ENCODE measurements at regions not wholly inside any gene's neighbourhood (a gene's known extent, or its start where the extent isn't known, plus 50 kb on each side); places are given as distances from the start of the nearest gene placed in this dataset.

DNA sequence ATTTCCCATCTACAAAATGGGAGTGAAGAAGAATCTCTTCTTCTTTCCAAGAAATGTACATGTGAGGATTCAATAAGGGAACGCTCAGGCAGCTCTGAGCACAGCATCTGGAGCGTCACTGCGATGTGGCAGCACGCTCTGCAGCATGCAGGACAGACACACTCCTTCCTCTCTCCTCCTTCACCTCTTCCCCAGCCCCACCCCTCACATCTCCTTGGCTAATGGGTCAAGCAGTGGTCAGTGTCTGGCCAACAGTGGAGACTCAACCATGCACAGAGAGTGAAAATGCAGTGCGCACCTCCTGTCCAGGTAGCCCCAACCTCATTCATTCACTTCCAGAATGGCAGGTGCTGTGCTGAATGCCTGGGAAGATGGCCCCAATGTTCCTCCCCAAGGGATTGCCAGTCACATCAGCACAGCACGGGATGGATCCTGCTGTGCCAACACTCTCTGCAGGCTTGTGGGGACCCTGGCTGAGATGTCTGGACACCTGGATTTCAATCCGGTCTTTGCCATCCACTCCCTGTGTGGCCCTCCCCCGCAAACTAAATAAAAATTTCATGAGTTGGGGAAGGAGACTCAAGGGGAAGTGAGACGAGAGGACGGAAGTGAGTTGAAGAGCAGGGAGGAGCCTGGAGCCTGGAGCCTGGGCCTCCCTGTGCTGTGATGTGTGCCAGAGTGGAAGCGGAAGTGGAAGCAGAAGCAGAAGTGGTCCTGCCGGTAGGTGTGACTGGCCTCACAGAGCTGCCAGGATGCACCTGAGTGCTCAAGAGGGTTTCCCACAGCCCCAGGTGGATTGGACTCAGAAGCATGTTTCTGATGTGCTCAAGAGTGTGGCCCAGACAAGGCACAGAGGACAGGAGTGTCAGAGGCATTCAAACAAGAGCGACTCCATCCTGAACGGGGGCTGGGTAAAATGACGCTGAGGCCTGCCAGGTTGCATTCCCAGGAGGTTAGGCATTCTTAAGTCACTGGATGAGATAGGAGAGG lies 163.9 kb downstream of the SMAD6 start:
- no peak for TF ChIP-seq GATA3 (IDR thresholded peaks at IDR 0.05; ENCODE audit: low read depth, low read length)
- TF ChIP-seq GATA2 (IDR thresholded peaks at IDR 0.05; ENCODE audit: low read depth, low read length) = no peak

DNA sequence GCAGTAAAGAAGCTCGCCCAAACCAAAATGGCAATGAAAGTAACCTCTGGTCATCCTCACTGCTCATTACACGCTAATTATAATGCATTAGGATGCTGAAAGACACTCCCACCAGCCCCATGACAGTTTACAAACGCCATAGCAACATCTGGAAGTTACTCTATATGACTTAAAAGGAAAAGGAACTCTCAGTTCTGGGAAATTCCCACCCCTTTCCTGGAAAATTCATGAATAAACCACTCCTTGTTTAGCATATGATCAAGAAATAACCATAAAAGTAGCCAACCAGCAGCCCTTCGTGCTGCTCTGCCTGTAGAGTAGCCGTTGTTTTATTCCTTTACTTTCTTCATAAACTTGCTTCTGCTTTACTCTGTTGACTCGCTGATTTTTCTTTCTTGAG lies 164.6 kb downstream of the SMAD6 start:
- TF ChIP-seq GATA2 (IDR thresholded peaks at IDR 0.05; ENCODE audit: low read depth, low read length) (no peak), GATA3 (IDR thresholded peaks at IDR 0.05; ENCODE audit: low read depth, low read length) (no peak)

DNA sequence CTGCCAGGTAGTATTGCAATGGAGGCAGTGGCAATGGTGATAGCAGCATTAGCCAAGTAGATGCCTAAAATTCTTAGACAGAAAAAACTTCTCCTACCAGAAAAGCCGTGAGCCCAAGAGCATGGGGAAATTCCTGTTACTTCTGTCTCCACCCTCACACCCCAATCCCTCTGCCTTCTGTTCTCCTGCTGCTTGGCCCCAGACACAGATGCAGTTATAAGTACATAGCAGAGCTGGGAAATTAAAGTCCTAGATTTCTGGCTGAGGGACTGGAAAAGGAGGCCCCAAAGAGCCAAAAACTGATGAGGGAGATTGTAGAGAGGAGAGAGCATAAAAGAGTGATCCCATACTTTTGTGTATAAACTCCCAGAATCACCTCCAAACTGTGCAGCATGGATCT lies 166.9 kb downstream of the SMAD6 start:
- no peak for TF ChIP-seq GATA2 (IDR thresholded peaks at IDR 0.05; ENCODE audit: low read depth, low read length)
- TF ChIP-seq GATA3 (IDR thresholded peaks at IDR 0.05; ENCODE audit: low read depth, low read length) = no peak

DNA sequence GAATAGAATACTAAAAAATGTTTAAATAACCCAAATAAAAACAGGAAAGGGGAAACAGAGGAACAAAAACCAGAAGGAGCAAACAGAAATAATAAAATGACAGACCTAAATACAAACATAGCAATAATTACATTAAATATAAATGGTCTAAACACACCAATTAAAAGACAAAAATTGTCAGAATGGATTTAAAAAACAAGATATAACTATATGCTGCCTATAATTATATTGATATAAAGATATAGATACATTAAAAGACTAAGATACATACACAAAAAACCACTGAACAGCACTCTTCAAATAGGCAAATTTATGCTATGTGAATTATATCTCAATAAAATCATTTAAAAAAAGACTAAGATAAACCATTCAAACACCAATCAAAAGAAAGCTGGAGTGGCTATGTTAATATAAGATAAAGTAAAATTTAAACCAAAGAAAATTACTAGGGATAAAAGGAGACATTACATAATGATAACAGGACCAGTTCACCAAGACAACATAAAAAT lies 168.9 kb downstream of the SMAD6 start:
- TF ChIP-seq GATA3 (IDR thresholded peaks at IDR 0.05; ENCODE audit: low read depth, low read length) = no peak
- no peak for TF ChIP-seq GATA2 (IDR thresholded peaks at IDR 0.05; ENCODE audit: low read depth, low read length)

DNA sequence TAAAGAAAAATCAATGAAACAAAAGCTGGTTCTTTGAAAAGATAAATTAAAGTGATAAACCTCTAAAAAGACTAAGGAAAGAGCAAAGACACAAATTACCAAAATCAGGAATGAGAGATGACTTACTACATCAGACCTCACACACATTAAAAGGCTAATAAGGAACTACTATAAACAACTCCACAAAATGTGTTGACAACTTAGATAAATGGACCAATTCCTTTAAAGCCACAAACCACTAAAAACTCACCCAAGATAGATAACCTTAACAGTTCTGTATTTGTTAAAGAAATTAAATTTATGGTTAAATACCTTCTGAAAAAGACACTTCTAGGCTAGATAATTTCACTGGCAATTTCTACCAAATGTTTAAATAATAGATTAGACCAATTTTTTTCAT lies 170.4 kb downstream of the SMAD6 start:
- TF ChIP-seq GATA2 (IDR thresholded peaks at IDR 0.05; ENCODE audit: low read depth, low read length) = no peak
- no peak for TF ChIP-seq GATA3 (IDR thresholded peaks at IDR 0.05; ENCODE audit: low read depth, low read length)

DNA sequence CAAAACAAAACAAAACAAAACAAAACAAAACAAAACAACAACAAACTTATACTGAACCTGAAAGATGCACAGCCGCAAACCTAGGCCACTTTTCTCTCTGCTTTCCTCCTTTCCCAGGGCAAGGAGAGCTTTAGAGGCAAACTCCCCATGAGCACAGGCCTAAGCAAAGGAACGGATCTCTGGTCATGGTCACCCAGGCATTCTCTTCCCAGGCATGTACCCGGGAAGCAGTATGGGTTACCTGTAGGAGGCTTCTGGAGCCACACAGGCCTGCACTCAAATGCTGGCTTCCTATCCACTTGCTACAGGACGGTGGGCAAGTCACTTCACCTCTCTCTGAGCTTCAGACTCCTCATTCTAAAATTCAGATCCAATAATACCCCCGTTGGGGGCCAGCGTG lies 171.8 kb downstream of the SMAD6 start:
- TF ChIP-seq GATA3 (IDR thresholded peaks at IDR 0.05; ENCODE audit: low read depth, low read length) (no peak), GATA2 (IDR thresholded peaks at IDR 0.05; ENCODE audit: low read depth, low read length) (no peak)

DNA sequence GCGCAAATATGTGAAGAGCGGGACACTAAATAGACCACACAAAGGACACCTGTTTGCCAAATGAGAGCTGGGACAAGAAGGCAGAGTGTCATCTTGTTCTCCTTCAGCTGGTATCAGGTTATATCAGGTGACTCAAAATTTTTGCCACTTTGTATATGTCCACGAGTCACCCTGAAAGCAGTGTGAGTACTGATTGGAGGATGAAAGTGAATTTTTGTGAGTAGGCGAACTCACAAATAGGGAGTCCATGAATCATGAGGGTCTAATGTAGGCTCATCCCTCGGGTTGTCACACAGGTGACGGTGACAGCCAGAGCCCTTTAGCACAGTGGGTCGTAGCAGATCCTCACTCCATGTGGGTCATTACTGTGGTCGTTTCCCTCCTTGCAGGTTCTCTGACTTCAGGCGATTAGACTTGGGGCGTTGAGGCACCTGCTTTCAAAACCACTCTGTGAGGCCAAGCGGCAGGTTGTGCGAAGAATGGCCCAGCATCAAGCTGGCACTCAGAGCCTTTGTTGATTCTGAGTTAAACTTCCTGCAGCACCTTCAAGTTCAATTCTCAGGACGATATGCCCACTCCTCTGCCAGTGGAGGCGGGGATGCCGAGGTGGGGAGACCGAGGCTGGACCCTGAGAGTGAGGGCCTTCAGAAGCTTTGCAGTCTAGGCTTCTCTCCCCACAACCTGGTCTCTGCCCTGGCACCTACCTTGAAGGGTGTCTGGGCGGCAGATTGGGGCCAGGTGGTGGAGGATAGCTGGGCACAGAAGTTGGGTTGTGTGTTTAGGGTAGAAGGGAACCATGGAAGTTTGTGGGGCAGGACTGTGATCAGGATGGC lies 173.8 kb downstream of the SMAD6 start:
- TF ChIP-seq GATA2 (IDR thresholded peaks at IDR 0.05; ENCODE audit: low read depth, low read length) = no peak
- no peak for TF ChIP-seq GATA3 (IDR thresholded peaks at IDR 0.05; ENCODE audit: low read depth, low read length)

DNA sequence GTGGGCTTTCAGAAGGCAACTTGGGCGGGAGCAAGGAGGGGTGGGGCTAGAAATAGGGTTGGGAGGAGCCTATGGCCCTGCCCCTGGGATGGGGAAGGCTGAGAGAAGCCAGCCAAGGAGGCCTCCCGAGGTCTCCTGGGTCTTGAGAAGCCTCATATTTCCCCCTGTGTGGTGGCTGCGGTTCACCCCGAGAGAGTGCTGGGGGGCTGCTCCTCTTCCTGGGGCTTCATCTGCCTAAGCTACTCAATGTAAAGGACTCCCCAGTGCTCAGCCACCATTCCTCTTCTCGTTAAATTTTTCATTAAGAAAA lies 174.3 kb downstream of the SMAD6 start:
- TF ChIP-seq GATA3 (IDR thresholded peaks at IDR 0.05; ENCODE audit: low read depth, low read length) (no peak), GATA2 (IDR thresholded peaks at IDR 0.05; ENCODE audit: low read depth, low read length) (no peak)

DNA sequence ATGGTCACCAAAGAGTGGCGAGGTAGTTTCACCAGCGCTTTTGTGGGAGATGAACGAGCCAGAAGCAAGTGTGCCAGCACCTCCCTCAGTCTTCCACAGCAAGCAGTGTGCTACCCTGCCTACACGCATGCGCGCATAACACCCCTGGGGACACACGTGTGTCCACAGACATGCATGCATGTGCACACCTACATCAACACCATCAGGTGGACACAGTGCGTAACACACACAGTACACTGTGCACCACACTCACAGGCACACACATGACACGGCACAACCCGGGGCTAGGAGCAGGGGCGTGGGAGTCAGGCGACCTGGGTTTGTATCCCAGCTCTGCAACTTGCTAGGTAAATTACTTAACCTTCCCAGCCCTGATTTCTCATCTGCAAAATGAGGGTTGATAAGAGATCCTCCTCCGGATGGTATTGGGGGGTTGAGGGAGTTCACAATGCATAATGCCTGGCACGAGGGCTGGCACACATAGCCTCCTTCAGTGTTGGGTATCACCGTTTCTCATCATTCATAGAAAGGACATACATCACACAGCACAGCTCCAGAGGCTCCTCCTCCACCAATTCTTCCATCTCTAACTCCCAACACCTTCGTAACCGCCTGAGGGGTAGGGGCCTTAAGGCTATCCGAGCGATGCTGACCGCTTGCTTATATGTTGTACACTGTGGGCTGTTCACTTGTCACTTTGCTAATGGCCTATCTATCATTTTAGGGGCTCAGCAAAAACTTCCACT lies 174.9 kb downstream of the SMAD6 start:
- TF ChIP-seq GATA2 (IDR thresholded peaks at IDR 0.05; ENCODE audit: low read depth, low read length) (no peak), GATA3 (IDR thresholded peaks at IDR 0.05; ENCODE audit: low read depth, low read length) (no peak)

DNA sequence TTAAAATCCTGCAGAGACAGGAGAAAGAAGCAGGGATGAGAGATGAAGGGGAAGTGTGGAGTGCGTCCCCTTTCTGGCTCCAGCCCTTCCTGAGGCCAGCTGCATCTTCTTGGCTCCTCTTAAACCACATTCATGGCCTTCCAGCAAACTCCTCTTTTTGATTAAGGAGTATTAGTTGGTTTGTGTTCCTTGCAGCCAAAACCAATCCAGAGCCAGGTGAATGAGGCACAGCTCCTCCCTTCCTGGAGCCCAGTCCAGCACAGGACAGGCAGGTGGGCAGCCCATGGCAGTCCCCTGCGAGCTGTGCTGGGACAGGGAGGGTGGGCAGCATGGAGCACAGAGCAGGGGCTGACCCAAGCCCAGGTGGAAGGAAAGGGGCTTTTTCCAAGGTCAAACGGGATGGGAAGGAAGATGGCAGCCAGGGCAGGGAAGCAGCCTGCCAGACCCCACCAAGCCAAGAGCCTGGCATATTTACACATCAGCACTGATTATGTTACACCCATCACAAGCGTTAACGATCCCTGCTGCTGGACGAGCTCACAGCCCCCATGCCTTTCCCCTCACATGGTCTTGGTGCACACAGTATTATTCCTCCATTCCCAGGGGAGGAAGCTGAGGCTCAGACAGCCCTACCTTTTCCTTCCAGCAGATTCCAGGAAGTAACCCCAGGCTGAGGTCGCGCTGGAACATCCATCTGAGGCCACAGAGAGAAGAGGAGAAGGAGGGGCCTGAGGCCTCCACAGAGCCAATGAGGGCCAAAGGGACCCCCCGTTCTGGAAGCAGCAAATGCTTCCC lies 175.6 kb downstream of the SMAD6 start:
- no peak for TF ChIP-seq GATA3 (IDR thresholded peaks at IDR 0.05; ENCODE audit: low read depth, low read length)
- TF ChIP-seq GATA2 (IDR thresholded peaks at IDR 0.05; ENCODE audit: low read depth, low read length) = no peak

DNA sequence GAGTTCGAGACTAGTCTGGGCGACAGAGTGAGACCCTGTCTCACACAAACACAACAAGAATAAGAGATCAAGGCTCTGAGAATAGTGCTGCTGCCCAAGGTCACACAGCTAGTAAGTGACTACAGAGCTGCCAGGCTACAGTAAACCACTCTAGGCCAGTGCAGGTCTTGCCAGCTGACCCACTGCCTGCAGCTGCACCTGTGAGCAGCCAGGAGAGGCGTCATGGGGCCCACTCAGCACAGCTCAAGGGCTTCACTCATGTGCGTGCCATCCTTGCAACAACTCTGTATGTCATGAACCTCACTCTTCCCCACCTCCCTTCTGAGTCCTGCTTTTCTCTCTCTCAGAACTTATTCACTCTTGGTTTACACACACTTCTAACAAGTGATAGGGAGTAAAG lies 176.7 kb downstream of the SMAD6 start:
- TF ChIP-seq GATA2 (IDR thresholded peaks at IDR 0.05; ENCODE audit: low read depth, low read length) (no peak), GATA3 (IDR thresholded peaks at IDR 0.05; ENCODE audit: low read depth, low read length) (no peak)

DNA sequence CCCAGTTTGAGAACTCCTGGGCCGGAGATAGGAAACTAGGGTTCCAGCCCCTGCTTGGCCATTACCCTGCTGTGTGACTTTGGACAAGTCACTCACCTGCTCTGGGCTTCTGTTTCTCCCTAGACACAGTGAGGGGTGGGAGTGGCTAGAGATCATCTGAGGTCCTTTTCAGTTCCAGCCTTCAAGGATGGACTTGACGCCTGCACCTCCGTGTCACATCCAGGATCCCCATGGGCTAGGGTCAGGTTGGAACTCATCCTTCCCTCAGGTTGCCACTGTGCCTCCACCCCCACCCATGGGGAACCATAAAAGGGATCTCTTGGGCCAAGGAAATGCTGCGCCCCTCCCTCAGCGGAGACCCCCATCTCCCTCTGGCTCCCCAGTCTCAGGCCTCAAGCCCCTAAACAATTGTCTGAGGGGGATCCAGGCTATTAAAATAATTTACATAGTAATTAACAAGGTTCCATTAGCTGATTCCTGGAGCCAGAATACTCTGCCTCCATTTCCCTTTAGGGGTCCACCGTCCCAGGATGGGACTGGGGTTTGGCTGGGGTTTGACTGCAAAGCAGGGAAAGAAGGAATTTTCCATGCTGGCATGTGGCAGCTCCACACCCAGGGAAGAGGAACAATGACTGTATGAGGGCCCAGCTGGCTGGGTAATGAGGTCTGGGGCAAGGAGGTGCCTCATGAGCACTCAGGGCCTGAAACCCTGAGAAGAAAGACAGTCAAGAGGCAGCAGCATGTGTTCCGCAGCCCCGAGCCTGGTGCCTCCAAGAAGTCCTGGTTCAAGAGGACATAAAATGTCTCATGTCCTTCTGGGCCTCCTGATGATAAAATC lies 177.7 kb downstream of the SMAD6 start:
- no peak for TF ChIP-seq GATA3 (IDR thresholded peaks at IDR 0.05; ENCODE audit: low read depth, low read length)
- TF ChIP-seq GATA2 (IDR thresholded peaks at IDR 0.05; ENCODE audit: low read depth, low read length) = no peak
